DOHH2 (cell line): ENCODE measurements at regions not wholly inside any gene's neighbourhood (a gene's known extent, or its start where the extent isn't known, plus 50 kb on each side); places are given as distances from the start of the nearest gene placed in this dataset.

Source experiments
- H3F3A ChIP-seq: fragments of 200-600 bp; sonication (generic), shearing (Covaris generic); 2 replicates; pipeline ENCODE4 v1.6.0; 2016; ENCODE audit warnings: antibody characterized with exemption, mild to moderate bottlenecking; ENCODE audit not compliant: control insufficient read depth, insufficient read depth
- H3K27ac ChIP-seq: fragments of 200-600 bp; sonication (generic); 2 replicates; pipeline ENCODE4 v1.5.1; 2014; ENCODE audit warnings: low read depth, mild to moderate bottlenecking, low read length, moderate library complexity
- H3K27me3 ChIP-seq: fragments of 200-600 bp; sonication (generic); 2 replicates; pipeline ENCODE4 v1.6.1; 2014; ENCODE audit warnings: mild to moderate bottlenecking, low read length, mixed read lengths; ENCODE audit not compliant: control insufficient read depth
- H3K36me3 ChIP-seq: fragments of 200-600 bp; sonication (generic); 2 replicates; pipeline ENCODE4 v1.6.1; 2014; ENCODE audit warnings: mild to moderate bottlenecking, low read length, moderate library complexity, mixed read lengths; ENCODE audit not compliant: control insufficient read depth
- H3K4me1 ChIP-seq: fragments of 200-600 bp; sonication (generic); 2 replicates; pipeline ENCODE4 v1.6.1; 2014; ENCODE audit warnings: mild to moderate bottlenecking, low read length, mixed read lengths; ENCODE audit not compliant: control insufficient read depth
- H3K4me2 ChIP-seq: fragments of 200-600 bp; sonication (generic); 2 replicates; pipeline ENCODE4 v1.6.0; 2014; ENCODE audit warnings: mild to moderate bottlenecking, low read length, moderate library complexity
- H3K4me3 ChIP-seq: fragments of 200-600 bp; sonication (generic); 2 replicates; pipeline ENCODE4 v1.5.1; 2014; ENCODE audit warnings: mild to moderate bottlenecking, low read length, mixed read lengths
- H3K79me2 ChIP-seq: fragments of 200-600 bp; sonication (generic); 2 replicates; pipeline ENCODE4 v1.6.1; 2014; ENCODE audit warnings: mild to moderate bottlenecking, low read length, mixed read lengths; ENCODE audit not compliant: control insufficient read depth
- H3K9me2 ChIP-seq: fragments of 200-600 bp; sonication (generic); replicated peaks from 2 replicates; pipeline ENCODE4 v1.6.1; 2014; ENCODE audit warnings: mild to moderate bottlenecking, low read length, mixed read lengths; ENCODE audit not compliant: control insufficient read depth
- H3K9me3 ChIP-seq: fragments of 200-600 bp; sonication (generic); 2 replicates; pipeline ENCODE4 v1.6.1; 2014; ENCODE audit warnings: antibody characterized with exemption, low read length, mixed read lengths; ENCODE audit not compliant: control insufficient read depth, insufficient read depth
- H4K20me1 ChIP-seq: fragments of 200-600 bp; sonication (generic); 2 replicates; pipeline ENCODE4 v1.6.0; 2014; ENCODE audit warnings: low read depth, mild to moderate bottlenecking, antibody characterized with exemption, low read length, moderate library complexity; ENCODE audit not compliant: control insufficient read depth, insufficient read depth
- EZH2phosphoT487 ChIP-seq: fragments of 200-600 bp; sonication (generic); IDR thresholded peaks from 2 replicates; pipeline ENCODE4 v1.6.1; 2017; ENCODE audit warnings: borderline replicate concordance, mild to moderate bottlenecking, antibody characterized with exemption, low read length, moderate library complexity, mixed read lengths
- TF ChIP-seq, protein P1 (sequence below): fragments of 200-600 bp; sonication (generic); IDR thresholded peaks from one replicate; pipeline ENCODE4 v1.5.1; 2014; ENCODE audit warnings: antibody characterized with exemption, mild to moderate bottlenecking, low read depth, low read length; ENCODE audit not compliant: poor library complexity, severe bottlenecking

DNA sequence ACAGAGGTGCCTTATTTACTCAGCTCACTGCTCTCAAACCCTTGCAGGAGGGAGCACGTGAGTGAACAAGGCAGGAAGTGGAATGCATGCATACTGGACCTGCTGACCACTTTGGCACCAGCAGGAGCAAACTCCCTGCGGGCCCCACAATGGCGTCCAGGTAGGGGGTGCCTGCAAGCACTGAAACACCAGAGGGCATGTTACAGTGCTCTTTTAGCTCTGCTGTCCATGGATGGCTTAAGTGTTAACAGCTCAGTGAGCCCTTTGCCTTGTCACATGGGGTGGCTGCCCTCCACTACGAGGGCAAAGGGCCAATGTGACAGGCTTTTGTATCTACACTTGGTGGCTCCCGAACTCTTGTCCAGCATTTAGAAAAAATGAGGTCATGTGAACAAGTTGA is 199.5 kb upstream of the UGT8 start:
- no peak overlapping the region for H3K27ac ChIP-seq
- no peaks in the 10 kb centered on the region for H3K4me1 ChIP-seq
- H4K20me1 ChIP-seq = no peaks in the 10 kb centered on the region
- TF ChIP-seq EZH2phosphoT487 = no peak
- TF ChIP-seq, protein P1, sequence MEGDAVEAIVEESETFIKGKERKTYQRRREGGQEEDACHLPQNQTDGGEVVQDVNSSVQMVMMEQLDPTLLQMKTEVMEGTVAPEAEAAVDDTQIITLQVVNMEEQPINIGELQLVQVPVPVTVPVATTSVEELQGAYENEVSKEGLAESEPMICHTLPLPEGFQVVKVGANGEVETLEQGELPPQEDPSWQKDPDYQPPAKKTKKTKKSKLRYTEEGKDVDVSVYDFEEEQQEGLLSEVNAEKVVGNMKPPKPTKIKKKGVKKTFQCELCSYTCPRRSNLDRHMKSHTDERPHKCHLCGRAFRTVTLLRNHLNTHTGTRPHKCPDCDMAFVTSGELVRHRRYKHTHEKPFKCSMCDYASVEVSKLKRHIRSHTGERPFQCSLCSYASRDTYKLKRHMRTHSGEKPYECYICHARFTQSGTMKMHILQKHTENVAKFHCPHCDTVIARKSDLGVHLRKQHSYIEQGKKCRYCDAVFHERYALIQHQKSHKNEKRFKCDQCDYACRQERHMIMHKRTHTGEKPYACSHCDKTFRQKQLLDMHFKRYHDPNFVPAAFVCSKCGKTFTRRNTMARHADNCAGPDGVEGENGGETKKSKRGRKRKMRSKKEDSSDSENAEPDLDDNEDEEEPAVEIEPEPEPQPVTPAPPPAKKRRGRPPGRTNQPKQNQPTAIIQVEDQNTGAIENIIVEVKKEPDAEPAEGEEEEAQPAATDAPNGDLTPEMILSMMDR = no peak
- H3K27me3 ChIP-seq = no peaks in the 10 kb centered on the region; the same call in 1 of the 2 replicates
- no peaks in the 10 kb centered on the region for H3K79me2 ChIP-seq
- H3K36me3 ChIP-seq = no peaks in the 10 kb centered on the region
- H3K4me2 ChIP-seq = no peak overlapping the region
- H3F3A ChIP-seq = no peaks in the 10 kb centered on the region
- H3K9me3 ChIP-seq = no peaks in the 10 kb centered on the region
- H3K9me2 ChIP-seq = no peaks in the 10 kb centered on the region
- H3K4me3 ChIP-seq = no peak overlapping the region

DNA sequence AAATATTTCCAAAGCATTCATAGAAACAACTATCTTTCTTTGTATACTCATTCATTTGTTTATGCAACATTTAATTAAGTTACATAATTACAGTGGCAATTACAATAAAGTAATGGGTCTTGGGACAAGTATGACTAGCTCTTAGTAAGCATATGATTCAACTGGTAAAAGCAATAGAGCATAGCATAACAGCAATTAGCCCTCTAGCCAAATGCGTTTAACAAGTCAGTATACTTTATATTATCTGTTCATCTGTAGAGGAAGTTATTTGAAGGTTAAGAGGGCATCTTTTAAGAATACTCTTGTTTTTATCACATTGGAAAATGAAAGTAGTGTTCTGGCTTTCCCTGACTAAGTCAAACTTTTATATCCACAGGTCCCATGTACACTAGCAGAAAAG is 198.1 kb upstream of the UGT8 start:
- Histone ChIP-seq H3K79me2 (no peaks in the 10 kb centered on the region), H3F3A (no peaks in the 10 kb centered on the region), H3K4me2 (no peak overlapping the region), H3K27me3 (no peaks in the 10 kb centered on the region; the same call in 1 of the 2 replicates), H3K4me1 (no peaks in the 10 kb centered on the region), H3K9me2 (no peaks in the 10 kb centered on the region), H3K27ac (no peak overlapping the region), H4K20me1 (no peaks in the 10 kb centered on the region), H3K9me3 (no peaks in the 10 kb centered on the region), H3K36me3 (no peaks in the 10 kb centered on the region), H3K4me3 (no peak overlapping the region)
- TF ChIP-seq, protein P1 = no peak
- no peak for TF ChIP-seq EZH2phosphoT487

DNA sequence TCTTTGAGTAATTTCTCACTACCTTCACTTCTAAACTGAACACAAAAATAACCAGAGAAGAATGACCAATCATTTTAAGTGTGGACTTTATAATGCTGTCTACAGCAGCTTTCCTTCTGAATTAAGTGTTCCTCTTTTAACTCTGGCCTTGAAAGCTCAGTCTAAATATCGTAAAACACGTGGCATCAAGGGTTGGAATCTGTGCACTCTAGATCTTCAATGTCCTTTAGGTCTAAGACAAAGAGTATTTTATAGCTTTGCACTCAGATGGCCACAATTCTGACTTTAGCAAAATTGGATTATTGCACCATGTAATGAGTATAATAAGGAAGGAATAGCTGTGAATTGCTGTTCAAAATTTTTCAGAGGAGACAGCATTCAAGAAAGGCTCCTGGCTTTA is 197.1 kb upstream of the UGT8 start:
- no peak overlapping the region for H3K27ac ChIP-seq
- TF ChIP-seq, protein P1 = no peak
- TF ChIP-seq EZH2phosphoT487 = no peak

More for the DNA sequence above, 197.1 kb upstream of the UGT8 start:
- Histone ChIP-seq H3K79me2 (no peaks in the 10 kb centered on the region), H3K4me3 (no peak overlapping the region), H4K20me1 (no peaks in the 10 kb centered on the region), H3F3A (no peaks in the 10 kb centered on the region), H3K9me3 (no peaks in the 10 kb centered on the region), H3K9me2 (no peaks in the 10 kb centered on the region), H3K27me3 (no peaks in the 10 kb centered on the region; the same call in 1 of the 2 replicates), H3K4me1 (no peaks in the 10 kb centered on the region), H3K36me3 (no peaks in the 10 kb centered on the region), H3K4me2 (no peak overlapping the region)
